DMS53 (cell line): ENCODE measurements at regions not wholly inside any gene's neighbourhood (a gene's known extent, or its start where the extent isn't known, plus 50 kb on each side); places are given as distances from the start of the nearest gene placed in this dataset.

Source experiments
- DNase-seq: peaks from one replicate; lab custom pipeline; 2025; lab: John Stamatoyannopoulos, UW

DNA sequence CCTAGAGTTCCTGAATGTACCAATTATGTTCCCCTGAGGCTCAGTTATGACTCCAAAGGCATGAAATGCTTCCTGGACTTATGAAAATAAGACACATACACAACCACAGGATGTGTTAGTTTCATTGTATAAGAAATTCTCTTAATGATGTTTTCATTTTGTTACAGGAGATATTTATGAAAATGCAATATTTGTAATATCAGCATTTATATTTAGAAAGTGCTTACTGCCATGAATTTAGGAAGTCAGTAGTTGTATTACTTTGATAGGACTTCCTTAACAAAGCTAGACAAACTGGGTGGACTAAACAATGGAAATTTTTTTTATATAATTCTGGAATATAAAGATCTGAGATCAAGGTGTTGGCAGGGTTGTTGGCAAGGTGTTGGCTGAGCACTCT lies 572.1 kb upstream of the IGFBP7 start:
- DNase-seq, result no peak

DNA sequence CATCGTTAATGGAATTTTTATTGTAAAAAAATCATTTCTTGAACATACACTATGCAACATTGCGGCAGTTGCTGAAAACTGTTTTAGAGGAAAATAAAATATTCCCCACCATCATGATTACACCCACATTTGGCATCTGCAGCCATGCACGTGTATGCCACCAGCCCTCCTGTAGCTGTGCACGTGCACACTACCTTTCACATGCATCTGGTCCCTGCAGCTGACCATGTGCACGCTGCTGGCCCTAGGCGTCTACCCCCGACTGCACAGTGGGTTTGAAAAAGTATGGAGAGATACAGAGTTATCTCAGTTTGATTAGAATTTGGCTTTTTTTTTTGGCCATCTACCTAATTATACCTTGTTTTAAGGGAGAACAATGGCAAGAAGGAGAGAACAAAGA lies 569.8 kb upstream of the IGFBP7 start:
- no peak for DNase-seq

DNA sequence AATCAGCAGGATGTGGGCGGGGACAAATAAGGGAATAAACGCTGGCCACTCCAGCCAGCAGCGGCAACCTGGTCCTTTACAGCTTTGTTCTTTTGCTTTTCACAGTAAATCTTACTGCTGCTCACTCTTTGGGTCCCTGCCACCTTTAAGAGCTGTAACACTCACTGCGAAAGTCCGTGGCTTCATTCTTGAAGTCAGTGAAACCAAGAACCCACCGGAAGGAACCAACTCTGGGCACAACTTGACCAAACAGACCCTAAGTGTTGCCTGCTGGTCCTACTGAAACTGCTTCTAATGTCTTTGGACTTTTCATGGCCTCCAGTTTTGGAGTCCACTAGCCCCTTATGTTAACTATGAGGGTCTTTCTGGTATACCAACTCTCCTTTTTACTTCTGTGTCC lies 566.2 kb upstream of the IGFBP7 start:
- DNase-seq, result no peak

DNA sequence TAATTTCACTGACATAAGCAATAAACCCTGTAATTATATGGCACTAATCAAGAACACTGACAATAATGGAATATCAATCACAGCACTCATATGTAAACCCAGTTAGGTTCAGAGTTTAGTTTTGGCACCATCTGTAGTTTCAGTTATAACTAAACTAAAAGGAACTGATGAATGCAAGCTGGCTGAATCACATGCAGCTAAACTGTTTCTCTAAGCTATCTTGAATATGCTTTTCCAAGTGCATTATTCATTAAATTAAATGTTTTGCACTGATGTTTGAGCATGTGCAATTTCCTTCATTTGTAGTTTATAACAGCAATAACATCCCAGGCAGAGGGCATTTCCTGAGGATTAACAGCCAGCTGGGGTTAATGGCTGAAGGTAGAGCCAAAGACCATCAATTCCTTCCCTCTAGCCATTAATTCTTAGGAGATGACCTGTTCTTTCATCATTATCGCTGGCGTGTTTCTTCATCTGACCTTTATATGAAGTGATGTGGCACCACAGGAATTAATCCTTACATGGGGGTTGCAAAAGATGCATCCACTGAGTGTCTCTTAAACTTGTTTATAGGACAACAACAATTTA lies 562.8 kb upstream of the IGFBP7 start:
- DNase-seq, result no peak

DNA sequence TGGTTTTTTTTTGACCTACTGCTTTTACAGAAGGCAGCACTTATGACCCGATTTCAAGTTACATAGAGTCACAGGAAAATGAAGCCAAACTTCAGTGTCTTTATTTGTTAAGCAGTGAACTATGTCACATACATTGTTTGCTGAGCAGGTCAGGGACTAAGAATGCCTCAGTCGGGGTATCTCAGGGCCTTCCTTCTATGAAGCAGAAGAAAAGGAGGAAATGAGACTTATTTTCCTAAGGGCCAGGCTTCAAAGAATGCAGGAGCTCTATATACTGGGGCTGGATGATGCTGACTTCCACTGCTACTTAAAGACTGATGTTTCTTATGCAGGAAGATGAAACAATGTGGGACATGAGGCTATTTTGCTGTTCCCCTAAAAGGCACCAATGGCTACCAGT lies 558.4 kb upstream of the IGFBP7 start:
- DNase-seq, result no peak

DNA sequence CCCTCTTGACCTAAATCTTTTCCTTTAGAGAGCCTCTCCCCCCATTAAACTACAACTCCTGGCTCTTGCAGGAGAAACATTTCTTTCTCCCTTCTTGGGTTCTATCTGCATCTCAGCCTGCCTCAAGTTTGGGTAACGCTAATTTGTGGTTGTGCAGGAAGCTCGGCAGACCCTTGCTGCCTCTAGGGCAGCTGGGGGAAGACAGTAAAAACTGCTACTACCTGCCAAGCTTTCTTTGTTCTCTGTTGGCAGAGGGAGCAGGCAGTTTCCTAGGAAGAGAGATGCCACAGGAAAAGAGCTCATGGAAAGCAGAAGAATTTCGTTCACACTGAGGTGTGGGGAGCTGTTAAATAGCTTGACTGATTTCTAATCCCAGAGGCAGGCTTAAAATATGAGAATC lies 555.6 kb upstream of the IGFBP7 start:
- DNase-seq, result no peak

DNA sequence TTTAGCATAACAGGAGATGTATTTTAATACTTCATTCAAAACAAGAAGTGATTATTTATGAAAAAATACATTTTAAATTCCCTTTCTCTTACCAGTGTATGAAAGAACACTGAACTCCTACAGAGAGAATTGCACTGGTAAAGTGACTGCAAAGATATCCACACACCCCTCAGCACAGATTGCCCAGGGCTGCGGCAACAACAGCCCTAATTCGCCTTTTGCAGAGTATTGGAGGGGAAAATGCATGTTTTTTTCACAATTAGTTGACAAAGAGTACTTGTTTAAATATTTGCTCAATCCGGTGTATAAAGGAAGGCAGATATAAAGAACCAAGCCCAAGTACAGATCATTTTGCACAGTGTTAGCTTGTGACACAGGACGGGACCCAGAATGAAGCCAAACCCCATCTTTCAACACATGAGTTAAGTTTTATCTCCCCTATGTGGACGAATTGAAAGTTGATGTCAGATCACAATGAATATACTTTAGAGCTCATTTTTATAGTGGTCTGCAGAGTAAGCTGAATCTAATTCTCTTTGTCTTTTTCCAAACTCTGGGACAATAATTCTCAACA lies 551.4 kb upstream of the IGFBP7 start:
- DNase-seq, result peak; percentile 57

DNA sequence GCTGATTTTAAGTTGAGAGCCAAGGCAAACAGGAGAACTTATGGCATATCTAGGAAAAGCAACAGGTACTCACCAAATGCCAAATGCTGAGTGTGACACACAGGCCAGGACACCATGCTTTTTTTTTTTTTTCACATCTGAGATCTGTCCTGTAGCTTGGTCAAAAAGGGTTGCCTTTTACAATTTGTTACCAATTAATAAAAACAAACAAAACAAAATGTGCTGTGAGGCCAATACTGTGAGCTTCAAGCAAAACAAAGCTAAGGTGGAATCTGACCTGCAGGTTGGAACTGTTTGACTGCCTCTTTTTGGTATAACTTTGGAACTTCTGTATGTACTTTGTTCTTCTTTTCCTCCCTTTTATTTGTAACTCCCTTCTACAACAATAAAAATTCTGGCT lies 548.5 kb upstream of the IGFBP7 start:
- DNase-seq, result no peak

DNA sequence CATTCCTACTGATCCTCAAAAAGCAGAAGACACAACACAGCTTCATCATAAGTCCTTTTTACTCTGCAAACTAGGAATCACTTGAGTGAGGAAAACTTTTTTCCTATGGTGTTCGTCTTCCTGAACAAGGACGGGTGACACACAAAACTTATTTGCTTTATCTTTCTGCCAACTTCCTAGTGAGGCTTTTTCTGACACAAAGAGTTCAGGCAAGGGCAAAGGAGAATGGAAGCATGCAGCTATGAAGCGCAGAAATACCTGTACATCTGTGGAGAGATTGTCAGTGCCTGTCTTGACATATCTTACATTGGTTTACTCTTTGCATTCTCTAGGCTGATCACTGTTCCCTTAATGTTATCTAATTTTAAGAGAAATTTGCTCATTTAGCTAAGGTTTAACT lies 548.0 kb upstream of the IGFBP7 start:
- DNase-seq, result no peak

DNA sequence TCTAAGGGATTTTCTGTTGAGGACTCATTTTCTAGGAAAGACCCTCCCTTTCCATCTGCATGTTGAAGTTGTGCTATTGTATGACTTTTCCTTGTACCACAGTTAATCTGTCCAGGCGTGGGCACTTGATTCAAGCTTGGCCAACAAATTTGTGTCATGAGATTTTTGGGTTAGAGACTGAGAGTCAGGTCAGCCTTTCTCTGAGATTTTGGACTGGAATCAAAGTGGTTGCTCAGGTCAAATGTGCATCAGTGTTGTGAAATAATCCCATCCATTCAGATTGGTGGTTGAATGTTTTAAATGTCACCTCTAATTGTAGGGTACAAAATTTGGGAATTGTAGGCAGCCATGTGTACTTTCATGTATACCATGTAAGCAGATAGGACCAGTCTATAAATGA lies 545.2 kb upstream of the IGFBP7 start:
- no peak for DNase-seq

DNA sequence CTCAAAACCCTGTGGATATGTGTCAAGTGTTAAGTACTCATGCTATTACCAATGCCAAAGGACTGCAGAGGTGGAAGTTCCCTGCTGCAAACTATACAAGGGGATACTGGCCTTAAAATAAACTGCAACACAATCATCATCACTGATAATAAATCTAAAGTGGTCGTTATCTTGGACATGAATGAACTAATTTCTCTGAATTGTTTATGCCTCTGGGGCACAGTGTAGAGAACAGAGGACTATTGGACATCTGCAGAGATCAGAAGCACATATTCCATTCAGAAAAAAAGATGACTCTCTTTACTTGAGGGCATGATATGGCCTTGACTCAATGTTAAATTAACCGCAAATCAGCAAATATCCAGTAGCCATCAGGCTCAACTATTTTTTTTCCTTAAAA lies 542.6 kb upstream of the IGFBP7 start:
- no peak for DNase-seq

DNA sequence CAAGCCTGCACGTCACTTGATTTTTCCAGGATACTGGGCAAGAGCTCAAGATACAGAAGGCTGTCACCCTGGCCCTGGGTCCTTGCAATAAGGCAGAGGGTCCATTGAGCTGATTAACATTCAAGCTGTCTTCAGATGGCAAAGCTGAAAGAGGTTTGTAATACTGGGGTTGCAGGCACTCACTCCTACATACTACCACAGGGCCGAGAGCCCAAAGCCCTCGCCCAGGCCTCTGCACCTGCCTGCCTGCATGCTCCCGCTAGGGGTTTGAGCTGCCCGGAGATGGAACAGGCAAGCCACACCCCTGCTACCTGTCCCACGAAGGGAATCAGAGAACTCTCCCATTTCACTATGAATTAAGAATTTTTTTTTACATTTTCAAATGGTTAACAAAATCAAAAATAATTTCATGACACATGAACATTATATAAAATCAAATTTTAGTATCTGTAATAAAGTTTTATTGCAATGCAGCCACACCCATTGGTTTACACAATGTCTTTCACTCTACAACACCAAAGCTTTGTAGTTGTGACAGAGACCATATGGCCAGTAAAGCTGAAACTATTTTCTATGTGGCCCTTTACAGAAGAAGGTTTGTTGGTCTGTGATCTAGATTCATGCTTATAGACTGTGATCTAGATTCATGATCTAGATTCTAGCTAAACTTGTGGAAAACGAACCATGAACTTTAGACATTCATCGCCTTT lies 530.4 kb upstream of the IGFBP7 start:
- DNase-seq, result no peak

DNA sequence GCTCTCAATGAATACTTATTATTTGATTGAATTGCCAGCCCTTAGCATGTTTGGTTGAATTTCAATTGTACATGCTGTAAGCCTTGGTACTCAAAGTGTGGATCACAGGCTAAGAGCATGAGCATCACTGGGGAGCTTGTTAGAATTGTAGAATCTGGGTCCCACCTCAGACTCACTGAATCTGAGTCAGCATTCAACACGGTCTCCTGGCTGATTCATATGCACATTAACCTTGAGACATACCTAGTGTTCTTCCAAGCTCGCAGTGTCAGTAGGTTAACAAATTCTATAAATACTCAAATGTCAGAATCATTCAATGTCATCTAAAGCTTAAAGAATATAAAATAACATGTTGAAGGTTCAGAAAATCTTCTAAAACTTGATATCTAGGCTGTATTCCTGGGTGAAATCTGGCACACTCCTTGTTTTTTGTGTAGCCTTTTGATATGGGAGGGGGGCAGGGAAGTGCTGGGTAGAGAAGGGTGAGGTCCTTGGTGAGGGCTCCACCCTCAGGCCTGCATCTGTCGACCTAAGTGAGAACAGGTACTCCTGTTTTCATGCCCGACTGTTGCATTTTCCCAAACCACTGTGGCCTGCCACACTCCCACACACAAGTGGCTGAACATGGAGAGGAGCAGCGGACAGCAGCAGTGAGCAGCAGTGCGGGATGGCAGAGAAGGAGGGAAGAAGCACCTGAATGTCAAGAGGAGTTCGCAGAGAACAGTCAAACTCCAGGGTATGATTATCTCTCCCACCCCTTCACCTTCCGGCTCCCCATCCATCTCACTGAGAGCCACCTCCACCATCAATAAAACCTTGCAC lies 529.6 kb upstream of the IGFBP7 start:
- no peak for DNase-seq

DNA sequence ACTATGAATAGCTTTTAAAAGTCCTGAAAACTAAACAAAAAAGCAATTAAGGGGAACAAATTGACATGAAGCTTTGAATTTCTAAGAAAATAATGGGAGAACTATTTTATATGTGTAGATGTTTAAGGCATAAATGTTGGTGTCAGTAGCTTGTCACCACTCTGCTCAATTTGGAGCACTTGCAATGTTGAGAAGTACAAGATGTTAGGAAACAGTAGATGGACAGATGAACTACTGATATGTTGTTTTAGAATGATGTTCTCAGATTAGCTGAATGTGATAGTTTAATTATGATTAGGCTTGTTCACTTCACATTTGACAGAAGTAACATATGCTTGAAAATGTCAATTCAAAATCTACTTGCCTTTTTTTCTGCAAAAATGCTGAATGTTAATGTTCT lies 525.7 kb upstream of the IGFBP7 start:
- DNase-seq, result no peak

DNA sequence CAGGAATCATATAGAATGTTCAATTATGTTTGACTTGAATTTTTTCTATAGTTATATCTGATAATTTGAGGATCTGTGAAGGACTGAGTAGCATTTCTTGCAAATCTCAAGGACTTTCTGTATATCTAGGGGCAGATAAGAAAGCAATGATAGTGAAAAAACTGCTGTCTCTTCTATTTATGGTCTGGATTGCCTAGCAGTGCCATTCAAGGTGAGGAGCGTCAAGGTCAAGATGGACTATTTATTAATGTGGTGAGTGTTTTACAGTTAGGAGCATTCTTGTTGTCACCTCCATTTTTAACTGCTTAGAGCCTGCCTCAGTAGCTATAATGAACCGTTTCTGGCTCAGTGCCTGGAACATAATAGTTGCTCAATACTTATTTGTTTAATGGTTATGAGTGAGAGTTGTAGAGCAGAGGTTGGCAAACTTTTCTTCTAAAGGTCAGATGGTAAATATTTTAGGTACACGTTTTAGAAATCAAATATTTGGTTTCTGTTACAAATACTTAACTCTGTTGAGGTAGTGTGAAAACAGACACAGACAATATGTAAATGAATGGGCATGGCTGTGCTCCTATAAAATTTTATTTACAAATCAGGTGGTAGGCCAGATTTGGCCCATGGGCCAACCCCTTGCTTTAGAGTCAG lies 523.2 kb upstream of the IGFBP7 start:
- DNase-seq, result peak; percentile 2

DNA sequence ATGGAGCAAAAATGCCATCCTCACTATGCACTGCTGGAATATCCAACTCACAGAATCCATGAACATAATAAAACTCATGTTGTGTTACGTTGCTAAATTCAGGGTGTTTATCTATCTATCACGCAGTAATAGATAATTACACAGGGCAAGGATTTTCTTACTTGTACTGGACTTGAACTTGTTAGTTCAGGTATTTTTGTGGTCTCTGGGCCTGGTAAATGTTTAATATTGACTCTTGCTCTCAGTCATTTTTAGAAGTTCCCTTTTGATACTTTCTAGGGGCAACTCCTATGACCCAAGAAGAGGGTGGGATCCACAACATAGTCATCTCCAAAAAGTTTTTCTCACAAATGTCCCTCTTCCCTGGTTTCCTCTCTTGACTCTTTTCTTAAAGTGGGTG lies 522.4 kb upstream of the IGFBP7 start:
- DNase-seq, result no peak

DNA sequence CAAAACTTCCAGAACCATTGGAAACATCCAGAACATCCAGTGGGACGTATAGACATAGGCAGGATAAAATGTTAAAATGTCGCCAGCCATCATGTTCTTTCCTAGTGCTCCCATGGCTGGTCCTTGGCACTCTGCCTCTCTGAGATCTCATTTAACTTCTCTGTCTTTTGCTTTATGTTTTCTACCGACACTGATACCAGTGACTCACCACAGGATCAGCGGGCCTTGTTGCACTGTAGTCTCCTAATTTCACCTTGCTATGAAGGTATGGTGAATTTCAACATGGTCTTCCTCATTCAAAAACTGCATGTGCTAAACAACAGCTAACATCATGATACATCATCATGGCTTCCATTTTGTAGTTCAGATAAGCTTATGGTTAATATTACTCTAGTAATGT lies 521.0 kb upstream of the IGFBP7 start:
- no peak for DNase-seq

DNA sequence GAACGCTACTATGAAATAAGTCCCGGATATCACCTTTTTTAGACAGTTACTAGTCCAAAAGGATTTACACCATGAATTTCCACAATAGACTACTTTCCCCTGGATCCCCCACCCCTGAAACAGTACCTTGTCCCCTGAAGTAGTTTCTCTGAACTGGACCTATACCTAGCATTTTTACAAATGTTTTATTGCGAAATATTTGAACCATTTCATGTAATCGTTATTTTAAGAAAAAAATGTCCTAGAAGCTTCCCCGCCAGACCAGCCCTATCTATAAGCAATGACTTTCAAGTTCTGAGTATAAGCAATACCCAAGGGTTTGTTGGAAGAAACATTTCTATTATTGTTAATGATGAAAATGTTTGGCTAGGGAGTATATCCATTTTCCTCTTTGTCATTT lies 517.8 kb upstream of the IGFBP7 start:
- DNase-seq, result no peak

DNA sequence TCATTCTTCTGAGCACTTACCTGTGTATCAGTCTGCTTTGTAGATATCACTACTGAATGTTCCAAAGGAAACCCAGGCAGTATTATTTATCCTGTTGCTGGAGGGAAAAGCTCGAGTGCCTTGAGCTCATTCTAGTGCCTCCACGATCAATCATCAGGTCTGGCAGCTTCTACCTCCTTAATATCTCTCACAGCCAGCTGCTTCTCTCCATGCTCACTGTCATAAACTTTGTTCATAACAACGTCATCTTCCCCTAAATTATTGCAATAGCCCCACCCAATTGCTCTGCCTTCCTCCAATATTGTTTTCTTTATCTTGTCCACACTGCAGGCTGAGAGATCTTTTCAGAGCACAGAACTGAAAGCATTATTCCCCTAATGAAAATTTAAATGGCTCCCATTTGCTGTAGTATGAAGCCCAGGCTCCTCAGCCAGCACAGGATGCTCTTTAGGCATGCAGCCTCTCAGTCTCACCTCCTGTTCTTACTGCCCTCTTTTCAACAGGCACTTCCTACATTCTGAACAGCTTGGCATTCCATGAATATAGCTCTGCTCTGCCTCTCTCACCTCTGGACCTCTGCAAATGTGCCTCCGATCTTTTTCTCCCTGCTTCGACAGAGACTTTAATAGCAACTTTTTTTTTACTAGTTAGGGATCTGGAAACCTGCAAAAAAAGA lies 504.2 kb upstream of the IGFBP7 start:
- no peak for DNase-seq

DNA sequence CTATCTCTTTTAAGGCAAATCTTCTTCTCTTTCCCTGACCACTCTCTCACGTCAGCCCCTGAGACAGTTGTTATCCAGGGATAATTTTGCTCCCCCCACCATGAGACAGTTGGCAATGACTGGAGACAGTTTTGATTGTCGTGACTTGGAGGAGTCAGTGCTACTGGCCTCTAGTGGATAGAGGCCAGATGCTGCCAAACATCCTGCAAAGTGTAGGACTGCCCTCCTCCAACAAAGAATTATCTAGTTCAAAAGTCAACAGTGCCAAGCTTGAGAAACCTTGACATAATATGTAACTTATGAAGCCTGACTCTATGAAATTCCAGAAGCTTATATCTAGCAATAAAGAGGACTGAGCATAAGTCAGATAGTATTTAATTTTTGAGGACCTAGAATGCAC lies 502.1 kb upstream of the IGFBP7 start:
- peak; percentile 5 for DNase-seq

DNA sequence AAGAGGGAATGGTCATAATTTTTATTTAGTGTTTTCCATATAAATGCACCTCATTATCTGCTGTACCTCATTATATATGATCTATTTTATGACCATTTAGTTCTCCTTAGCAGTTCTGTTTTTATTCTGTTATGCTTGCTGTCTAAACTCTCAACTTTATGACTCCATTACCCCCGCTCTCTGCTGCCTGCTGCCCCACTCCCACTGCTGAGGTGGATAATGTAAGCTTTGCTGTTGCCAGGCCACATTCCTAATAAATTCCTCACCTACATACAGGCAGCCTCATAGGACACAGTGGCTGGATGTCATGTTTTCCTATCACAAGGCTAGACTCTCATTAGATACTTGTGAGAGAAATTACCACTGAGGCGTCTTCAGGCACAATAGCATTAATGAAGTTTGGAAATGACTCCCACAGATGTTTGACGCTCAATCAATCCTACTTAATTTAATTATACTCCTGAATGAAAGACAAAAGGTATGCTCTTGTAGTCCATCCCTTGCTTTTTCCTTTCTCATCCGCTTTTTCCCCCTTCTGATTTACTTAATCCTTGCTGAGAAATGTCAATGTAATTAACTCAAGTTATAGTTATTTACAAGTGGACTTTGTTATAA lies 497.5 kb upstream of the IGFBP7 start:
- DNase-seq, result no peak

DNA sequence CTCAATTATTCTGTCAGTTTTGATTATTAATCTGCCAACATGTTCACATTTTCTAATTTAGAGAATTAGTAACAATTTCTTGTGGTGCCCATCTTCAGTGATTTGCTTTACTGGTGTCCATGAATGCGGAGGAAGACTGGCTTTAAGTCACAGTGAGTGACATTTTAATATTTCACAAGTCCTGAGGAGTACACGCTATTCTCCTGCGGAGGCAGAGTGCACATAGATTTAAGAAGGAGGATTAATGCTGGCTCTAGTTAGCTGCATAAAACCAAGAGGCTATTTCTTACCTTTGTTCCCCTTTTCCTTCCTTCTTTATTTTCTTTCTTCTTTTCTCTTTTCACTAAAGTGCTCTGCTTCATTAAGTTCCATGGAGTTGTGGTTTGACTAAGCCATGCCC lies 495.2 kb upstream of the IGFBP7 start:
- no peak for DNase-seq
